Upper lobe of right lung (tissue), 1 donor: ENCODE measurements at regions not wholly inside any gene's neighbourhood (a gene's known extent, or its start where the extent isn't known, plus 50 kb on each side); places are given as distances from the start of the nearest gene placed in this dataset.

Source experiments
- ATAC-seq: fragments of 200-7000 bp; cut with Tn5 transposase; one replicate; pipeline ENCODE4 v1.9.1; 2020; ENCODE audit warnings: mild to moderate bottlenecking, moderate library complexity
- DNase-seq: peaks from one replicate; pipeline ENCODE4 v3.0.0-alpha.2; 2020
- H3K27ac ChIP-seq: fragments of 200-600 bp; one replicate; pipeline ENCODE4 v1.8.0; 2022
- H3K27me3 ChIP-seq: fragments of 200-600 bp; one replicate; pipeline ENCODE4 v1.8.0; 2022; ENCODE audit warnings: mild to moderate bottlenecking
- H3K36me3 ChIP-seq: fragments of 200-600 bp; one replicate; pipeline ENCODE4 v1.8.0; 2022
- H3K4me1 ChIP-seq: fragments of 200-600 bp; one replicate; pipeline ENCODE4 v1.8.0; 2022
- H3K4me3 ChIP-seq: fragments of 200-600 bp; one replicate; pipeline ENCODE4 v1.8.0; 2022; ENCODE audit warnings: mild to moderate bottlenecking
- H3K9me3 ChIP-seq: fragments of 200-600 bp; one replicate; pipeline ENCODE4 v1.8.0; 2022
- intact Hi-C: fragments of 100-400 bp; cut with DNase I; formaldehyde crosslinking; loops from one replicate; pipeline ENCODE4 v1.11.0; 2022
- TF ChIP-seq, protein P1 (sequence below): fragments of 200-600 bp; IDR thresholded peaks from one replicate; pipeline ENCODE4 v1.8.0; 2022; ENCODE audit warnings: antibody characterized with exemption
- donor health status: DM: no; HTN: yes; CAD: no; lungs with severe emphysema.

- intact Hi-C loops = no loop called here
- H3K27me3 ChIP-seq = no peaks in the 10 kb centered on the region
- no peaks in the 10 kb centered on the region for H3K4me1 ChIP-seq
- H3K9me3 ChIP-seq = no peaks in the 10 kb centered on the region
- ATAC-seq (no peak), DNase-seq (no peak)
- no peak overlapping the region for H3K4me3 ChIP-seq
- TF ChIP-seq, protein P1, sequence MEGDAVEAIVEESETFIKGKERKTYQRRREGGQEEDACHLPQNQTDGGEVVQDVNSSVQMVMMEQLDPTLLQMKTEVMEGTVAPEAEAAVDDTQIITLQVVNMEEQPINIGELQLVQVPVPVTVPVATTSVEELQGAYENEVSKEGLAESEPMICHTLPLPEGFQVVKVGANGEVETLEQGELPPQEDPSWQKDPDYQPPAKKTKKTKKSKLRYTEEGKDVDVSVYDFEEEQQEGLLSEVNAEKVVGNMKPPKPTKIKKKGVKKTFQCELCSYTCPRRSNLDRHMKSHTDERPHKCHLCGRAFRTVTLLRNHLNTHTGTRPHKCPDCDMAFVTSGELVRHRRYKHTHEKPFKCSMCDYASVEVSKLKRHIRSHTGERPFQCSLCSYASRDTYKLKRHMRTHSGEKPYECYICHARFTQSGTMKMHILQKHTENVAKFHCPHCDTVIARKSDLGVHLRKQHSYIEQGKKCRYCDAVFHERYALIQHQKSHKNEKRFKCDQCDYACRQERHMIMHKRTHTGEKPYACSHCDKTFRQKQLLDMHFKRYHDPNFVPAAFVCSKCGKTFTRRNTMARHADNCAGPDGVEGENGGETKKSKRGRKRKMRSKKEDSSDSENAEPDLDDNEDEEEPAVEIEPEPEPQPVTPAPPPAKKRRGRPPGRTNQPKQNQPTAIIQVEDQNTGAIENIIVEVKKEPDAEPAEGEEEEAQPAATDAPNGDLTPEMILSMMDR = no peak
- H3K27ac ChIP-seq = no peak overlapping the region
- no peaks in the 10 kb centered on the region for H3K36me3 ChIP-seq
Measured at GRCh38 chr7:110156511-110156910, 934.4 kb upstream of the LRRN3 start.

DNA sequence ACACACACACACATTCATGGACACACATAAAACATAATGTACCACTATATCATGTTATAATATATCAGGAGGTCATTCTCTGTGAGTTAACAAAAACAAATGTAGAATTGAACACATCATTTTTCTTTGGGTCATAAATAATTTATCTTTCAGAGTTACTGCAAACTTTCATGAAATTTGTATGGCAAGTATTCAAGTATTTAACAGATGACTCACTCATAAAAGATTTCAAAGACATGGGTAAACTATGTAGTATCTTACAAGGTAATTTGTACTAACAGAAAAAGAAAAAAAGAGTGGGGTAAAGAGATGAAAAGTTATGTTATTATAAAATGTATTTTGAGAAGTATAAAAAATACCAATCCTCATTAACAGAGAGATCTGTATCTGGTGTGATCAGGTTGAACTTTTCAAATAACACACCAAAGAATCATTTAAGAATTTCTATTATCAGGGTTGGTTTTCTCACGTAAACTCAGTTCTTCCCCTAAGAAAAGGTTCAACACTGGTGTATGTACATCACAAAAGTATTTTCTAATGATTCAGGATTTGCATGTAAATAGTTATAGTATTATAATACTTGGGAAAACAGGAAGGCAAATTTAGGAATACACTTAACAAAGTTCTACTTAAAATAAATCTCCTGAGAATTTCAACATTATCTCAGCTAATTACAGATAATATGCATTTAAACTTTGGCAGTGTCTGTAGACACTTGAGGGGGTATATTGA lies 933.1 kb upstream of the LRRN3 start:
- intact Hi-C loops = no loop called here
- Histone ChIP-seq H3K27me3 (no peaks in the 10 kb centered on the region), H3K4me1 (no peaks in the 10 kb centered on the region), H3K4me3 (no peak overlapping the region), H3K27ac (no peak overlapping the region), H3K36me3 (no peaks in the 10 kb centered on the region), H3K9me3 (no peaks in the 10 kb centered on the region)
- TF ChIP-seq, protein P1 = no peak
- no peak for ATAC-seq
- no peak for DNase-seq

DNA sequence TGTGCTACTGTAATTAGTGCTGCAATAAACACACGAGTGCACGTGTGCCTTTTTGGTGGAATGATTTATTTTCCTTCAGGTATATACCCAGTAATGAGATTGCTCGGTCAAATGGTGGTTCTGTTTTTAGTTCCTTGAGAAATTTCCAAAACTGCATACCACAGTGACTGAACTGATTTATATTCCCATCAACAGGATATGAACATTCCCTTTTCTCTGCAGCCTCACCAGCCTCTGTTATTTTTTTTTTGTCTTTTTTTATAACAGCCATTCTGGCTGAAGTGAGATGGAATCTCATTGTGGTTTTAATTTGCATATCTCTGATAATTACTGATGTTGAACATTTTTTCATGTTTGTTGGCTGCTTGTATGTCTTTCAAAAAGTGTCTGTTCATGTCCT lies 922.9 kb upstream of the LRRN3 start:
- TF ChIP-seq, protein P1 = no peak
- no peak for DNase-seq
- H3K4me3 ChIP-seq = no peak overlapping the region
- no peaks in the 10 kb centered on the region for H3K4me1 ChIP-seq
- no peaks in the 10 kb centered on the region for H3K27me3 ChIP-seq
- no peak overlapping the region for H3K27ac ChIP-seq
- intact Hi-C loops = no loop called here
- H3K9me3 ChIP-seq = no peaks in the 10 kb centered on the region
- ATAC-seq = no peak
- H3K36me3 ChIP-seq = no peaks in the 10 kb centered on the region

DNA sequence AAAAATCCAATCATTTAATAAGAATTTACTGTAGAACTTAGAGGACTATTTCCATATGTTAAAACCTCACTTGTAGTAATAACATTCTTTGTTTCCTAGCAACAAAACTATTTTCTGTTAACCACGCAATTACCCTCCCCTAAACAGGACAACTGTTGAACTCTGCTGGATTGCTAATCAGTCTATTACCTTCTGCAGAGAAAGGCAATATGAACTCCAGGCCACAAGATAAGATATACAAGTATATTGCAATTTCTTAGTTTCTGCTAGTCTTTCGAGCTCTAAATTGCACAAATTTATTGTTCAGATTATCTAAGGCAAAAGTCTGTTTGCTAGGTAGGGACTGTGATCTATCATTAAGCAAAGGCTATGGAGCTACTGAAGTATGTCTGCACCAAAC lies 920.1 kb upstream of the LRRN3 start:
- H3K4me1 ChIP-seq = no peaks in the 10 kb centered on the region
- ATAC-seq = no peak
- DNase-seq = no peak
- no peak overlapping the region for H3K4me3 ChIP-seq
- H3K9me3 ChIP-seq = no peaks in the 10 kb centered on the region
- intact Hi-C loops = no loop called here
- H3K27me3 ChIP-seq = no peaks in the 10 kb centered on the region
- no peak overlapping the region for H3K27ac ChIP-seq
- H3K36me3 ChIP-seq = no peaks in the 10 kb centered on the region
- TF ChIP-seq, protein P1 = no peak

DNA sequence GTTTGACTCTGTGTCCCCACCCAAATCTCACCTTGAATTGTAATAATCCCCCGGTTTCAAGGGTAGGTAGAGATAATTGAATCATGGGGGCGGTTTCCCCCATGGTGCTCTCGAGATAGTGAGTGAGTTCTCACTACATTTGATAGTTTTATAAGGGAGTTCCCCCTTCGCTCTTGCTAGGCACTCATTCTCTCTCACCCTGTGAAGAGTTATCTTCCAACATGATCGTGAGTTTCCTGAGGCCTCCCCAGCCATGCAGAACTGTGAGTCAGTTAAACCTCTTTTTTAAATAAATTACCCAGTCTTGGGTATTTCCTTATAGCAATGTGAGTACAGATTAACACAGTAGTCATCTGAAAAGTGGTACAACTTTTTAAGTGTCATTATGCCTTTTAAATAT lies 913.5 kb upstream of the LRRN3 start:
- Histone ChIP-seq H3K4me1 (no peaks in the 10 kb centered on the region), H3K9me3 (no peaks in the 10 kb centered on the region), H3K36me3 (no peaks in the 10 kb centered on the region), H3K27ac (no peak overlapping the region), H3K27me3 (no peaks in the 10 kb centered on the region), H3K4me3 (no peak overlapping the region)
- no peak for ATAC-seq
- intact Hi-C loops = no loop called here
- no peak for DNase-seq
- TF ChIP-seq, protein P1 = no peak

DNA sequence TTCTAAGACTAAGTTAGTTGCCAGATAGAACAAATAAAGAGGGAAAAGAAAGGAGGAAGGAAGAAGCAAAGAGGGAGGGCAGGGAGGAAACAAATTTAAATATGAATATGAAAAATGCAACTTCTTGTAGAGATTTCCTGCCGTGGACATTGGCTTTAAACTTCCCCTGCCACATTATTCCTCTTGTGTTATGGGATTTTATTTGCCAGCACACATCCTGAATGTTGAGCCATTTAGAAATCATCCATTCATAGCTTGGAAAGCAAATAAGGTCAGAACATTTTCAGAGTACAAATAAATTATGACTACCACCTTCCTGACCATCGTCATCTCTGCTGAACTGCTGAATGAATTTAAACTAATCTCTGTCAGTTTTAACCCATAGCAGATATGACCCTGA lies 911.9 kb upstream of the LRRN3 start:
- no peaks in the 10 kb centered on the region for H3K9me3 ChIP-seq
- no peaks in the 10 kb centered on the region for H3K36me3 ChIP-seq
- DNase-seq (no peak), ATAC-seq (no peak)
- TF ChIP-seq, protein P1 = no peak
- intact Hi-C loops = no loop called here
- no peak overlapping the region for H3K27ac ChIP-seq
- H3K27me3 ChIP-seq = no peaks in the 10 kb centered on the region
- no peak overlapping the region for H3K4me3 ChIP-seq
- no peaks in the 10 kb centered on the region for H3K4me1 ChIP-seq
